HG03442 (cell line): ENCODE measurements at regions not wholly inside any gene's neighbourhood (a gene's known extent, or its start where the extent isn't known, plus 50 kb on each side); places are given as distances from the start of the nearest gene placed in this dataset.

Experiments
- ATAC-seq: cut with Tn5 transposase; IDR thresholded peaks from one replicate; pipeline ENCODE4 v1.9.1; 2021; ENCODE audit warnings: mild to moderate bottlenecking, moderate library complexity; ENCODE audit not compliant: unreplicated experiment

DNA sequence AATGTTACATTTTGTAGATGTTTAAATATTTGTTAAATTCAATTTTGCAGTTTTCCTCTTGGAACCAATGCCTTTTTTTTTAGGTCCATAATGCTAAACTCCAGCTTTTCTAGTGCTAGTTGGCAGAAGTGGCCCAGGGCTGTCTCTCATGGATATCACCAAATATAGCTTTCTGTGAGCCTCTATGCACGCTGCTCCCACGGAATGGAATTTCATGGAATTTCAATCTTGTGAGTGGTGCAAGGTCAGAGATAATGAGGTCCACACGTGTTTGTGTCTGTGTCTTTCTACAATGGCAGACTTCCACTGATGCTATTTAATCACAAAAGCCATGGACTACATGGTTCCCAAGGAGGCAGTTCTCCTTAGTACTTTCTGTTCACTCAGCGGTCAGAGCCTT, 191.5 kb upstream of the PARD3B start:
- ATAC-seq: no peak

DNA sequence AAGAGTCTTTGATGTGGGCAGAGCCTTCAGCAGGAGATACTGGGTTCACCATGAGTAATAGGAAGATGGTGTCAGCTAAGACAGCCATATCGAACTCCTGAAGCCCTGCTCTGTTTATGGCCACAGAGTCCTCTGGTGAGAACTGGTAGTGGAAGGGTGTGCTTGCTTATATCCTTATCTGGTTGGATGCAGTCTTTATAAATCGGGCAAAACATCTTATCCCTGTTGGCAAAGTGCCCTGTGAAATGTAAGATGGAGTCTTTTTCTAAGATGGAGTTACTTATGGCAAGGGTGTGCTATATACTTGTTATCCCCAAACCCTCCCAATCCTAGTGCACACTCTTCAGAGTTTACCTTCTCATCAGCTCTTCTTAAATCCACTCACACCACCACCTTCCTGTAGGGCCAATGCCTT, 190.8 kb upstream of the PARD3B start:
- no peak for ATAC-seq

DNA sequence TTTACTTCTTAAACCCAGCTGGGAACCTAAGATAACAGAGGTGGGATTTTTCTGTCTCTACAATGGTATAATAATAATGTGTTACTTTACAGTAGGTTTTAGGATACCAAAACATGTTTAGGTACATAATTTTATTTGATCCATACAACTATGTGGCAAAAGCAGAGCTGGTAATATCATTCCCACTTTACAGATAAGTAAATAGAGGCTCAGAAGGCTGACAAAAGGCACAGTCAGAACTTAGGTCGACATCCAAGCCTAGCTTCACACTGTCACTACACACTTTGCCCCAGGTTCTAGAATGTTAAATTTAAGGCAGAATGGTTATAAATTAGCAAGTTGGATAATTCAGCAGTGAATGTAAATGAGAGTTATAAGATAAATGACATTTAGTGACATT, 189.6 kb upstream of the PARD3B start:
- no peak for ATAC-seq

DNA sequence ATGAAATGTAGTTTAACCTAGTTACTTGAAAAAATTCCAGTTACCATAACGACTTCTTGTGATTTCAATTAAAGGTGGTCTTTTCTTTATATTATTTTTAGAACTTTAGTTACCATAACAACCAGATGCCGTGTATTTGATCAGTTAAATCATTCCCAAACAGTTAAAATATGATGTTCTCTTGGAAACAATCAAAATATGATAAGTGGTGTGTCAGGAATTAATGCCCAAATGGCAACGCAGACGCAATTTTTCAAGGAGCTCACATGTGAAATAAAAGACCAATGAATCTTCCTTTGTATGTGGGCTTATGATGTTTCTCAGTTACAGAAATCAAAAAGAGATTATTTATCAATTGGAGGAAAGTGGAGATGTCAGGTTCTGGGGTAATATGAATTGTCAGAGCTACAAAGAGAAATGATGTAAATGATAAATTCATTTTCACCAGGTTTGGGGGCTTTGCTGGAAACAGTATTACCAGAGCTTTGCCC, 189.1 kb upstream of the PARD3B start:
- no peak for ATAC-seq

DNA sequence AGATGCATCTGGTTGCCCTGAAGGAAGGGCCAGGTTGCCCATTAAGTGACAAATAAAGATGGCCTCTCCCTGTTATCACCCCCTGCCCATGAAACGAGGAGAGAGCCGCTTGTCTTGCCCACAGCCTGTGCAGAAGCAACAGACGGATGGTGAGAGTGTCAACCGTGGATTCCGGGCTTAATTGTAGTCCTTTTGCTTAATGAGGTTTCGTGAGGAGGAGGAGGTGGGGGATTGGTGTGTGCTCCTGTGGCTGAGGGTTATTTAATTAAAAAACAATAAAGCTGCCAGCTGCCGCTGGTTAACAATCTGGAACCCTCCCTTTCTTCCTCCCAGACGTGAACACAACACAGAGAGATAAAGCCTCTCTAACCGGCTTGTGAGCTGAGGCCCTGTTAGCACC, 188.0 kb upstream of the PARD3B start:
- ATAC-seq: no peak

DNA sequence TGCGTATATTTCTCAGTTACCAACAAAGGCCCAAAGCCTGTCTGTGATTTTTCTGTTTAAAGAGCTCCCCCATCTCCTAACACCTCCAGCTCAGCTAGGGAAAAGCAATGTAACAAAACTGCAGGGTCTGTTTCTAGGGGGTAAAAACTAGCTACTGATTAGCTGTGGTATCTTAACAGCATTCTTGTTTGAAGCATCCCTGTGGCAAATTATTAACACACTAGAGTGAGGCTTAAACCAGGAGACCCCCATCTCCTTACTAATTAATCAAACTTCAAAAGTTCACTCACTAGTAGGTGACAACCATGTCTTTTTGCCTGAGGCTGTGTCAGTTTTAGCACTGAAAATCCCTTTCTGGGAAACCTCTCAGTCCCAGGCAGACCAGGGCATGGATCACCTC, 186.2 kb upstream of the PARD3B start:
- ATAC-seq: no peak

DNA sequence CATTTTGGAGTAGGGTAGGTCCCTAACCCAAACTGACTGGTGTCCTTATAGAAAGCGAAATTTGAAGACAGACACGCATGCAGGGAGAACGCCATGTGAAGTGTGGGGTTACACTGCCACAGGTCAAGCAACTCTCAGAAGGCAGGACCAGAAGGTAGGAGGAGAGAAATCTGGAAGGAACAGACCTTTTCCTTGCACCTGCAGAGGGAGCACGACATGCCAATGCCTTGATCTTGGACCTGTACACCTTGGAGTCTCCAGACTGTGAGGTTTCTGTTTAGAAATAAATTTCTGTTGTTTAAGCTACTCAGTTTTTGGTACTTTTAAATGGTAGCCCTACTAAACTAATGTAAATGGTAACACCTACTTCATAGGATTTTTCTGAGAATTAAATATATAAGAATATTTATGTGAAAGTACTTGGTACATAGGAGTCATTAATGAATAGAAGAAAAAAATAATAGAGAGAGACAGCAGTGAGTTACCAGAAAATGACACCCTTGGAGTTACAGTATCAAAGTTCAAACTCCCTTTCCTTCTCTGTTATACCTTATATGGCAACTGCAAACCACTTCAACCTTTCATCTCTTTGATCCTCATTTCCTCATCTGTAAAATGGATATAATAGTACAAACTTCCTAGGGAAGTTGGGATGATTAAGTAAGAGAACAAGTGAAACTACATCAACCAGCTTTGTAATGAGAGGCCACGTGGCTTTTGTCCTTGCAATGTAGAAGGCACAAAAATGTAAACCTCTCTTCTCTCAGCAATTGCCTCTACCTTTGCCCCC, 184.9 kb upstream of the PARD3B start:
- no peak for ATAC-seq

DNA sequence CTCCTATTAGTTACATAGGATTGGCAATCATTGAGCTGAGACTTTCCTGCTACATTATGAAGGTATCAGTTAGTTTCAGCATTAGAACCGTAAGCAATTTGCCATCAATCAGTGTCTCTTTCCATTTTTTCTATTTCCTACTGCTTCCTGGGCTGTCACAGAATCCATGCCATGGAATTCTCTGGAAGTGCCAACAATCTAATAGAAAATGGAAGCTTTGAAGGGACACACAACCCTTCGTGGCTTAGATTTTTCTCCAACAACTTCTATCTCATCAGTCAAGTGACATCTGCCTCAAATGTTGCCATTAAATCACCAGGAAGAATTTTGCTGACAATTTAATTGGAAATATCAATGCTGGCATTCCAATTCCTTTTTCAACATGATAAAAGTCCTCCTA, 183.5 kb upstream of the PARD3B start:
- no peak for ATAC-seq

DNA sequence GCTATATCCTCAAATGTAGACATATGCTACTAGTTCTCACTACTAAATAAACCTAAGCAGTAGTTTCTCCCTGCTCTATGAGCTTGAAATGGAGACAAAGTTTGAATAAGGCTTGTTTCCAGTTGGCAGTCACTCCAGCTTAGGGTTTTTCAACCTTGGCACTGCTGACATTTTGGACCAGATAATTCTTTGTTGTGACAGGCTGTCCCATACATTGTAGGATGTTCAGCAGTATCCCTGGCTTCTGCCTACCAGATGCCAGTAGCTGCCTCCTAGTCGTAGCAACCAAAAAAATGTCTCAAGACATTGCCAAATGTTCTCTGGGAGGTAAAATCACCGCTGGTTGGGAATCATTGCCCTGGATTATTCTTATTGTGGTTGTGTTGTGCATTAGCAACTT, 182.7 kb upstream of the PARD3B start:
- no peak for ATAC-seq

DNA sequence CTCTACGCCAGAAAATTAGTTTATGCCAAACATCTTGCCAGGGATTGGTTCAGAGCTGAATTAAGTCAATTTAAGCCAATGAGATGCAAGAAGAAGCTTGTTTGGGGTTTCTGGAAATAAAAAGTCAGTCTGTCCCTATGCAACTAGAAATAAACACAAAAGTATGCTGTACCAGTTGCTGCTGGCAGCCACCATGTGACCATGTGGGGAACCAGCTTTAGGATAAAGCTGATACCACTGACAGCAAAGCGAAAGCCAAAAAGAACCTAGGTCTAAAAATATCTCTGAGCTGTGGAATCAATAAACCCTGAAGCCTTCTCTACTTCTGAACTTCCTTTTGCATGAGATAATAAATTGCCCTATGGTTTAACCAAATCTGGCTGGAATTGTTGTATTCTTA, 181.8 kb upstream of the PARD3B start:
- no peak for ATAC-seq

DNA sequence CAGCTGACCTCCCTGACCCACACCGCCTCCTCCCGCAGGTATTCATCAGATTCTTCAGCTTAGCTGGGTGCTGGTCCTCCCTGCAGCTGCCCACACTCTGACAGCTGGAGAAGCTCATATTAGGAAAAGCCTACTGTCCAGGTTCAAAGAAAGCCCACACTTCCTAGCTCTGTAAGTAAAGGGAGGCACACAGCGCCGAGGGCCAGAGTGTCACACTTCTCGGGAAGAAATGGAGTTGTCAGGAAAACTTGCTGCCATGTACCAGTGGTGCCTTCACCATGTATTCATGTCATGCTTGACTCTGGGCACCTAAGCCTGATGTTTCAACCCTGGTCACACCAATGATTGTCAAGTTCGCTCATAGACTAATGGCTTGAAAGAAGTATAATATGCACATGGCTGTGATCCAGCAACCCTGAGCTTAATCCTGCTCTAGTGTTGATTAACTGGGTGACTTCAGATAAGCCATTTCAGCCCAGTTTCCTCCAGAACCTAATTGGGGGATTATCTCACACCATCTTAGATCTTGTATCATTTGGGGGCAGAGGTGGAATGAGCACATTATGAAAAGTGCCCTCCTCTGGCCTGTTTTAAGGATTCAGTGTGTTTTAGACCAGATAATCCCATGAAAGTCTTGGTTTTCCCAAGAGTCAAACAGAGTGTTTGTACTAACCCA, 180.3 kb upstream of the PARD3B start:
- no peak for ATAC-seq

DNA sequence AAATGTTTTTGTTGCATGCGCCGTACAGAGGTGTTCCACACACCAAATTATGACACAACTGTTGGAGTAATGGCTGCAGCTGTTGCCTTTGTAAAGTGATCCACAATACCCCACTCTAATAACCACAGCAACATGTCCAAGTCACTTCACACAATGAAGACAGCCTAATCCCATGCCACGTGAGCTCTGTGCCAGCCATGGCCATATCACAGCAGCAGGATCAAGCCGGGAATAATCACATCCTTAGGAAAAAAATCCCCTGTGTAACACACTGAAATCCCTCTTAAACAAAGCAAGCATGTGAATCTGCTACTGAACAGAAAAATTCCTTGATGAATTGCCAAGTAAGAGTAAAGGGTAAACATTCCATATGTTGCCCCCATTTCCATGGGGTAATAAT, 179.5 kb upstream of the PARD3B start:
- no peak for ATAC-seq

DNA sequence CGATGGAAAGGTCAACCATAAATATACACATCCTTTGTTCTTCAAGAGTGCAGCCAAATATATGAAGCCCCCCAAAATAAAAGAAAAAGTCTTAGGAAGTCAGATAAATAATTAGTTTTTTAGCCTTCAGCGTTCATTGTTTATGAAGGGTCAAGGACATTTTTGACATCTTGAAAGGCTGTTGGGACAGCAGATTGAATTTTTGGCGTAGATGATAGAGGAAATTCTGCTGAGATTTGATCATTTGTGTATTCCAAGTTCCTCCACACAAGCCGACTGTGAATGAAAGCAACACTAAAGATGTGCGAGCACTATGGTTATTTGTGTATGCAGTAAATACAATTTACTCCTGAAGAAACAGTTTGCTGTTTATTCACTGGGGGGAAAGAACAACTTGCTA, 177.8 kb upstream of the PARD3B start:
- ATAC-seq: no peak

DNA sequence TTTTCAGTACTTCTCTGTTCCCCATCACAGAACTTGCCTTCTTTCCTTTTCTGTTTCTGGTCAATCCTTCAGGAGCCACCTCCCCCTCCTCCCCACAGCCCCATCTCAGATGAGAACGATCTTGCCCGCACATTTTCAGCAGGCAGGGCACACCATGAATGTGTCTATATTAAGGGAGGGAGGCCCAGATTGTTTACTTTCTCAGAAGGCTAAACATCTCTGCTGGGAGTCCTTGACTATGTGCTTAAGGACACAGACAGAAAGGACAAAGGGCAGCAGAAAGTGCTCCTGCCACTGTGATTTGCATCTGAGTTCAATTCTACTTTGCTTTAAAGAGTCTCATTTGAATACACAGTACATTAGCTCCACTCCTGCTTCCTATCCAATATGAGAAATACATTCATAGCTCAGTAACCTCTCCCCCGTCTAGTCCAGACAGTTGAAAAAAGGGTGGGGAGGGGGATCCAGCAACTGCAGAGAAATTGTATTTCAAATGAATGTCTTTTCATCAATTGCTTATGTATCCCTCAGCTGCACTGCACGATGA, 175.0 kb upstream of the PARD3B start:
- ATAC-seq: no peak

DNA sequence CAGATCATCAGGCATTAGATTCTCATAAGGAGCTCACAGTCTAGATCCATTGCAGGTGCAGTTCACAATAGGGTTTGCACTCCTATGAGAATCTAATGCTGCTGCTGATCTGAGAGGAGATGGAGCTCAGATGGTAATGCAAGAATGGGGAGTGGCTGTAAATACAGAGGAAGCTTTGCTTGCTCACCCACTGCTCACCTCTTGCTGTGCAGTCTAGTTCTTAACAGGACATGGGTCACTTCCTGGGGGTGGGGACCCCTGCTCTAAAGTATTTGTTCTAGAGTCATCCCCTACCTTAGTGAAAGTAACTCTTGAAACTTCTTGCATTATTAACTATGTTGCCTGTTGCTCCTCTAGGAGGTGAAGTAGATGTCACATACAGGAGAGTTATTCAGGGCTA, 171.3 kb upstream of the PARD3B start:
- no peak for ATAC-seq

DNA sequence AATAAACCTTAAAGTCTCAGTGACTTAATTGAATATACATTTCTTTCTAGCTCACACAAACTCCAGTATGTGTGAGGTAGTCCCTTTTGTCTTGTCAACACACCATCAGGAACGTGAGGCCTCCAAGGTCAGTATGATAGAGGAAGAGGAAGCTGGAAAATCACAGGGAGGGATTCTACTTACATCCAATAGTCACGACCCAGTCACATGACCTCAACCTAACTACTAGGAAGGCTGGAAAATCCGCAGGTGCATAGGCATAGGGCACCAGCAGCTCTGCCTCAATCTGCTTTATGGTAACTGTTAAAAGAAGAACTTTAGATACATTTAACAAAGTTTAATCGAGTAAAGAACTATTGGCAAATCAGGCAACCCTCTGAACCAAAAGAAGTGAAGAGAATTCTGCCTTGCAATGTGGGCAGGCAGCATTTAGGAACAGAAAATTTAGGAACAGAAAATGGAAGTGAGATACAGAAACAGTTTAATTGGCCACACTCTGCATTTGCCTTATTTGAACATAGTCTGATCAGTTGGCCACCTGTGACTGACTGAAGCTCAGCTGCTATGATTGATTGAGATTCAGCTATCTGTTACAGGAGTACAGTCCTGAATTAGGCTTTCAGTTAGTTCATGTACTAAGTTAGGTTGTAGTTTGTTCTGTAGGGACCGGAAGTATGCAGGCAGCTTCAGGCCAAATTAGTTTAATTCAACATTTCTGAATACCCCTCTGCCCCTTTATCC, 165.0 kb upstream of the PARD3B start:
- no peak for ATAC-seq

DNA sequence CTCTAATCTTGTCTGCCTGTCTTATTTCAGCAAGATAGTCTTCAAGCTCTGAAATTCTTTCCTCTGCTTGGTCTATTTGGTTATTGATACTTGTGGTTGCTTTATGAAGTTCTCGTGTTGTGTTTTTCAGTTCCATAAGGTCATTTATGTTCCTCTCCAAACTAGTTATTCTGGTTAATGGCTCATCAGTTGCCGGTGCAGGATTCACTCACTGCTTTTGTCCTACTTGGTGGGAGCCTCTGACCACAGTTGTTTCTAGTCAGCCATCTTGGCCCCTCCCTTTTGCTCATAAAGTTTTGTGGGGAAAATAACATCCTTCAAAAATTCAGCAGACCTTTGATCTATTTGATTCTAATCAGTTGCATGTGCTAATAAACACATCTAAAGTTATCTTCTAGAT, 158.6 kb upstream of the PARD3B start:
- no peak for ATAC-seq

DNA sequence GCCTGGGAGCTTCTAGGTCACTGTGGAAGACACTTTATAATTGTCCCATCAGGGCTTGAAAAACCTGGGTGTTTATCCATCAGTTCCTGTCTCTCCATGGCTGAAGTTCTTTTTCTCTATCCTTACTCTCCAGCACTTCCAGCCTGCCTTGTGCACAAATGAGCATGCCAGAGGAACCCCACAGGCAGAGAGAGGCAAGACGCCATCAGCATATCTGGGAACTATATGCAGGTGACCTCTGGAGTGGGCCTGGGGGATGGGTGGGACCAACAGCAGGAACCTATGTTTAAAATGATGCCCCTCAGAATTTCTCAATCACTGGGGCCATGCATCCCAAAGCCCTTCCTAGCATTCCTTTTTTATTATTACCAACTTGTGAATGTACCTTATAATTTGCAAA, 156.2 kb upstream of the PARD3B start:
- ATAC-seq: no peak

DNA sequence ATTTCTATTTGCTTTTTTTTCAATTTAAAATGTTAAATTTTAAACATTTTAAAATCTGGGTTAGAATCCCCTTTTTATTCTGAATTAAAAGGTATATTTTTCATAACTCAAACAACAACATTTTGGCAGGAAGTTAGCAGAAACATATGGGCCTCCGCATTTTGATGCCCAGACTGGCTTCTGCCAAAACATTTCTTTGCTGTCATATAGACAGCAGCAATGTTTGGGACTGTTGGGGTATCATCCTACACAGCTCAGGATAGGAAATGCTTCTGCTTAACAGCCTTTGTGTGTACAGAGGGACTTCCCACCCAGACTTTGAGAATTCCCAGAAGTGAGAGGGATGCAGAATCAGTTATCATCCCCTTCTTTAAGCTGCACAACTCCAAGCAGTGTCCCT, 155.4 kb upstream of the PARD3B start:
- no peak for ATAC-seq

DNA sequence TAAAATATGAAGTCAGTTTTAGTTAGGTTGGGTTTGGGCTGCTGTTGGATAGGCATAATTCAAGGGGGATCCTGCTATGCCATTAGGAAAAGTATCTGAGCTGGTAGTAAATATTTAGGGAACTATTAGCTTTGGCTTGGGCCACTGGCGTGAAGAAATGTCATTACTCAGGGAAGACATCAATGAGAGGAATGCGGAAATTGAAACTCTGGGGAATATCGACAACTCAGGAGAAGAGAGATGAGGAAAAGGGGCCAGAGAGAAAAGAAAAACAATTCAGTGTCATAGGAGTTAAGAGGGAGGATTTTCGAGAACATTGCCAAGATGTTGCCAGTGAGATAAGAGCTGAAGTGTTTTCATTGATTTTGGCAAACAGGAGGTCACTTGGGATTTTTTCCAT, 149.7 kb upstream of the PARD3B start:
- ATAC-seq: no peak

DNA sequence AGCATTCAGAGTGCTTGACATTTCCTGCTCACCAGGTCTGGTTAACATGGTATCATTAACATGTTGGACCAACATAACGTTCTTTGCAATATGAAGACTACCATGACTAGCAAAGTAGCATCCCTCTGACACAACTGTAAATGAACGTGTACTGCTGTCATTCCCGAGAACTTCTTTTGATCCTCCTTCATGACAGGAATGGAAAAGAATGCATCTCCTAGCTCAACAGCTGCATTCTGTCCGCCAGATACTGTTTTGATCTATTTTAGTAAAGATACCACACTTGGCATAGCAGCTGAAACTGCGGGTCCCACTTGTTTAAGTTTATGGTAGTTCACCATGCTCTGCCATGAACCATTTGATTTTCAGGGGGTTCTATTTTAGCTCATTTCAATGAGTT, 144.2 kb upstream of the PARD3B start:
- ATAC-seq: no peak
